Pancreas (tissue), 10 donors: ENCODE measurements at regions not wholly inside any gene's neighbourhood (a gene's known extent, or its start where the extent isn't known, plus 50 kb on each side); places are given as distances from the start of the nearest gene placed in this dataset.

Experiments
- ATAC-seq, 4 donors: fragments of 200-7000 bp; cut with Tn5 transposase; one replicate each; pipeline versions ENCODE4 v1.8.0 to v1.9.1; 2020; ENCODE audit warnings: mild to moderate bottlenecking in 4 of 4, moderate library complexity in 4 of 4
- DNase-seq, 6 donors: peaks; one replicate each; pipeline ENCODE4 v3.0.0-alpha.2; 2020
- FAIRE-seq: peaks from 2 replicates; lab custom pipeline; 2012; peaks lifted over from hg19 to GRCh38; lab: Jason Lieb, UNC
- H3K27ac ChIP-seq, 4 donors: fragments of 200-600 bp; sonication (generic); 1 replicate in 3 of 4; 2 replicates in 1 of 4; pipeline versions ENCODE4 v1.5.0 to v1.8.0; 2020
- H3K27me3 ChIP-seq, 4 donors: fragments of 200-600 bp; one replicate each; pipeline ENCODE4 v1.8.0; 2021
- H3K36me3 ChIP-seq, 3 donors: fragments of 200-600 bp; sonication (generic) in 1 of 3; one replicate each; pipeline versions ENCODE4 v1.5.0 to v1.8.0; 2020 to 2021
- H3K4me1 ChIP-seq, 3 donors: fragments of 200-600 bp; one replicate each; pipeline ENCODE4 v1.8.0; 2021
- H3K4me3 ChIP-seq, 4 donors: fragments of 200-600 bp; sonication (generic) in 2 of 4; one replicate each; pipeline versions ENCODE4 v1.5.0 to v1.8.0; 2020 to 2021
- H3K9me3 ChIP-seq, 4 donors: fragments of 200-600 bp; one replicate each; pipeline ENCODE4 v1.8.0; 2021
- CTCF ChIP-seq, 4 donors: fragments of 200-600 bp; sonication (generic) in 3 of 4; IDR thresholded peaks; one replicate each; pipeline versions ENCODE4 v1.5.0 to v1.8.0; 2021; ENCODE audit warnings: antibody characterized with exemption in 4 of 4
- WGBS, 2 donors: extraction: QIAGEN DNeasy Blood & Tissue Kit; methylation state at CpG; one replicate each; pipeline ENCODE4 v1.1.7; 2013; 5-methylcytosine and 5-hydroxymethylcytosine counted together
- intact Hi-C, 3 donors: fragments of 100-400 bp; cut with DNase I; formaldehyde crosslinking; loops; one replicate each; pipeline versions ENCODE4 v1.11.1 to v1.14.2; 2022
- donor health status: healthy with polysubstance abuse.
- donor health status: DM: no; HTN: no; CAD: no; lungs with moderate emphysema.
- donor health status: DM: no; HTN: no; CAD: no.
- donor health status: control.
- donor health status: control.
- donor health status: Bipolar disorder and iron deficiency.
- donor health status: DM: yes; HTN: yes; CAD: no.
- donor health status: DM: no; HTN: no; CAD: no.
- donor health status: DM: no; HTN: no; CAD: no.
- donor health status: DM: yes; HTN: yes; CAD: no.

- H3K4me1 ChIP-seq: no peaks in the 10 kb centered on the region
- FAIRE-seq (no peak), ATAC-seq (no peak), DNase-seq (peak in 1 of 6 donors; percentile 26)
- no peaks in the 10 kb centered on the region for H3K36me3 ChIP-seq
- no peaks in the 10 kb centered on the region for H3K27me3 ChIP-seq
- intact Hi-C loops: no loop called here
- WGBS, 2 donors: 46 to 54% methylated on average over 6 of the region's 6 CpGs
- H3K9me3 ChIP-seq: no peaks in the 10 kb centered on the region
- no peak overlapping the region for H3K4me3 ChIP-seq
- no peak overlapping the region for H3K27ac ChIP-seq
- TF ChIP-seq CTCF (IDR thresholded peaks at IDR 0.05): no peak
Measured at GRCh38 chr18:75115514-75115913, 93.4 kb downstream of the PTGR3 start.
